ENCODE measurements at regions not wholly inside any gene's neighbourhood (a gene's known extent, or its start where the extent isn't known, plus 50 kb on each side); places are given as distances from the start of the nearest gene placed in this dataset.

DNA sequence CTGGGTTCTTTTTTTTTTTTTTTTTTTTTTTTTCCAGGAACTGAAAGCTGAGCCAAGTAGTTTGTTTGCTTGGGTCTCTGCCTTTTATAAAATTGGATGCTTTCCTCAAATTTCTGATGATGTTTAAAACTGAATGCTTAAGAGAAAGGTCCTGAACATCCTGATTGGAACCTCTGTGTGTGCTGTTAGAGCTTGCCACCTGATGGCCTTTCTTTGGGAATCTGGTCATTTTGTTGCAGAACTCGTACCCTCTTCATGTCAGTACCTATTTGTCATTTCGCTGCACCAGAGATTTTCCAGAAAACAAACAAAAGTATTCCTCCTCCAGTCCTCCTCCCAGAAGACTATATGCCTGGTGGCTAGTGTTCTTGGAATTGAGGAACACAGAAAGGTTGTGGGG lies 81.2 kb upstream of the KLF12 start (continued):
- TF ChIP-seq CBX5 (IDR thresholded peaks at IDR 0.05; ENCODE audit: low read depth, low read length) = no peak
- TF ChIP-seq, protein P1, sequence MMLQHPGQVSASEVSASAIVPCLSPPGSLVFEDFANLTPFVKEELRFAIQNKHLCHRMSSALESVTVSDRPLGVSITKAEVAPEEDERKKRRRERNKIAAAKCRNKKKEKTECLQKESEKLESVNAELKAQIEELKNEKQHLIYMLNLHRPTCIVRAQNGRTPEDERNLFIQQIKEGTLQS (IDR thresholded peaks at IDR 0.05; ENCODE audit: insufficient read depth, low read depth, low read length) = no peak
- TF ChIP-seq, protein P2, sequence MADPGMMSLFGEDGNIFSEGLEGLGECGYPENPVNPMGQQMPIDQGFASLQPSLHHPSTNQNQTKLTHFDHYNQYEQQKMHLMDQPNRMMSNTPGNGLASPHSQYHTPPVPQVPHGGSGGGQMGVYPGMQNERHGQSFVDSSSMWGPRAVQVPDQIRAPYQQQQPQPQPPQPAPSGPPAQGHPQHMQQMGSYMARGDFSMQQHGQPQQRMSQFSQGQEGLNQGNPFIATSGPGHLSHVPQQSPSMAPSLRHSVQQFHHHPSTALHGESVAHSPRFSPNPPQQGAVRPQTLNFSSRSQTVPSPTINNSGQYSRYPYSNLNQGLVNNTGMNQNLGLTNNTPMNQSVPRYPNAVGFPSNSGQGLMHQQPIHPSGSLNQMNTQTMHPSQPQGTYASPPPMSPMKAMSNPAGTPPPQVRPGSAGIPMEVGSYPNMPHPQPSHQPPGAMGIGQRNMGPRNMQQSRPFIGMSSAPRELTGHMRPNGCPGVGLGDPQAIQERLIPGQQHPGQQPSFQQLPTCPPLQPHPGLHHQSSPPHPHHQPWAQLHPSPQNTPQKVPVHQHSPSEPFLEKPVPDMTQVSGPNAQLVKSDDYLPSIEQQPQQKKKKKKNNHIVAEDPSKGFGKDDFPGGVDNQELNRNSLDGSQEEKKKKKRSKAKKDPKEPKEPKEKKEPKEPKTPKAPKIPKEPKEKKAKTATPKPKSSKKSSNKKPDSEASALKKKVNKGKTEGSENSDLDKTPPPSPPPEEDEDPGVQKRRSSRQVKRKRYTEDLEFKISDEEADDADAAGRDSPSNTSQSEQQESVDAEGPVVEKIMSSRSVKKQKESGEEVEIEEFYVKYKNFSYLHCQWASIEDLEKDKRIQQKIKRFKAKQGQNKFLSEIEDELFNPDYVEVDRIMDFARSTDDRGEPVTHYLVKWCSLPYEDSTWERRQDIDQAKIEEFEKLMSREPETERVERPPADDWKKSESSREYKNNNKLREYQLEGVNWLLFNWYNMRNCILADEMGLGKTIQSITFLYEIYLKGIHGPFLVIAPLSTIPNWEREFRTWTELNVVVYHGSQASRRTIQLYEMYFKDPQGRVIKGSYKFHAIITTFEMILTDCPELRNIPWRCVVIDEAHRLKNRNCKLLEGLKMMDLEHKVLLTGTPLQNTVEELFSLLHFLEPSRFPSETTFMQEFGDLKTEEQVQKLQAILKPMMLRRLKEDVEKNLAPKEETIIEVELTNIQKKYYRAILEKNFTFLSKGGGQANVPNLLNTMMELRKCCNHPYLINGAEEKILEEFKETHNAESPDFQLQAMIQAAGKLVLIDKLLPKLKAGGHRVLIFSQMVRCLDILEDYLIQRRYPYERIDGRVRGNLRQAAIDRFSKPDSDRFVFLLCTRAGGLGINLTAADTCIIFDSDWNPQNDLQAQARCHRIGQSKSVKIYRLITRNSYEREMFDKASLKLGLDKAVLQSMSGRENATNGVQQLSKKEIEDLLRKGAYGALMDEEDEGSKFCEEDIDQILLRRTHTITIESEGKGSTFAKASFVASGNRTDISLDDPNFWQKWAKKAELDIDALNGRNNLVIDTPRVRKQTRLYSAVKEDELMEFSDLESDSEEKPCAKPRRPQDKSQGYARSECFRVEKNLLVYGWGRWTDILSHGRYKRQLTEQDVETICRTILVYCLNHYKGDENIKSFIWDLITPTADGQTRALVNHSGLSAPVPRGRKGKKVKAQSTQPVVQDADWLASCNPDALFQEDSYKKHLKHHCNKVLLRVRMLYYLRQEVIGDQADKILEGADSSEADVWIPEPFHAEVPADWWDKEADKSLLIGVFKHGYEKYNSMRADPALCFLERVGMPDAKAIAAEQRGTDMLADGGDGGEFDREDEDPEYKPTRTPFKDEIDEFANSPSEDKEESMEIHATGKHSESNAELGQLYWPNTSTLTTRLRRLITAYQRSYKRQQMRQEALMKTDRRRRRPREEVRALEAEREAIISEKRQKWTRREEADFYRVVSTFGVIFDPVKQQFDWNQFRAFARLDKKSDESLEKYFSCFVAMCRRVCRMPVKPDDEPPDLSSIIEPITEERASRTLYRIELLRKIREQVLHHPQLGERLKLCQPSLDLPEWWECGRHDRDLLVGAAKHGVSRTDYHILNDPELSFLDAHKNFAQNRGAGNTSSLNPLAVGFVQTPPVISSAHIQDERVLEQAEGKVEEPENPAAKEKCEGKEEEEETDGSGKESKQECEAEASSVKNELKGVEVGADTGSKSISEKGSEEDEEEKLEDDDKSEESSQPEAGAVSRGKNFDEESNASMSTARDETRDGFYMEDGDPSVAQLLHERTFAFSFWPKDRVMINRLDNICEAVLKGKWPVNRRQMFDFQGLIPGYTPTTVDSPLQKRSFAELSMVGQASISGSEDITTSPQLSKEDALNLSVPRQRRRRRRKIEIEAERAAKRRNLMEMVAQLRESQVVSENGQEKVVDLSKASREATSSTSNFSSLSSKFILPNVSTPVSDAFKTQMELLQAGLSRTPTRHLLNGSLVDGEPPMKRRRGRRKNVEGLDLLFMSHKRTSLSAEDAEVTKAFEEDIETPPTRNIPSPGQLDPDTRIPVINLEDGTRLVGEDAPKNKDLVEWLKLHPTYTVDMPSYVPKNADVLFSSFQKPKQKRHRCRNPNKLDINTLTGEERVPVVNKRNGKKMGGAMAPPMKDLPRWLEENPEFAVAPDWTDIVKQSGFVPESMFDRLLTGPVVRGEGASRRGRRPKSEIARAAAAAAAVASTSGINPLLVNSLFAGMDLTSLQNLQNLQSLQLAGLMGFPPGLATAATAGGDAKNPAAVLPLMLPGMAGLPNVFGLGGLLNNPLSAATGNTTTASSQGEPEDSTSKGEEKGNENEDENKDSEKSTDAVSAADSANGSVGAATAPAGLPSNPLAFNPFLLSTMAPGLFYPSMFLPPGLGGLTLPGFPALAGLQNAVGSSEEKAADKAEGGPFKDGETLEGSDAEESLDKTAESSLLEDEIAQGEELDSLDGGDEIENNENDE (IDR thresholded peaks at IDR 0.05; ENCODE audit: insufficient replicate concordance, low read length) = no peak
- no peak for TF ChIP-seq SIN3A (conservative IDR thresholded peaks at IDR 0.05 in 1 of 2, IDR thresholded peaks at IDR 0.05 in 1 of 2; ENCODE audit: low read depth in 1 of 2, low read length in 2 of 2)
